Adrenal gland (tissue), 9 donors: ENCODE measurements at regions not wholly inside any gene's neighbourhood (a gene's known extent, or its start where the extent isn't known, plus 50 kb on each side); places are given as distances from the start of the nearest gene placed in this dataset.
"Not testable (repeated sequence)": the region's sequence is repeated elsewhere in the genome, so short reads cannot be mapped to it uniquely, and the experiment has no call there.

Source experiments
- DNase-seq, 7 donors: peaks; one replicate each; pipeline ENCODE4 v3.0.0-alpha.2; 2019 to 2020
- H3K27ac ChIP-seq, 5 donors: fragments of 200-600 bp; sonication (generic) in 4 of 5; 1 replicate in 3 of 5; 2 replicates in 2 of 5; pipeline versions ENCODE4 v1.5.1 to v1.8.0; 2016 to 2020; ENCODE audit warnings: mild to moderate bottlenecking in 1 of 5
- H3K27me3 ChIP-seq: fragments of 200-600 bp; 2 replicates; pipeline ENCODE4 v1.8.0; 2021
- H3K36me3 ChIP-seq, 2 donors: fragments of 200-600 bp; replicated peaks in 1 of 2; 1 replicate in 1 of 2; 2 replicates in 1 of 2; pipeline versions ENCODE4 v1.5.1 to v1.8.0; 2018 to 2022
- H3K4me1 ChIP-seq, 2 donors: fragments of 200-600 bp; replicated peaks in 1 of 2; 1 replicate in 1 of 2; 2 replicates in 1 of 2; pipeline versions ENCODE4 v1.5.1 to v1.8.0; 2018 to 2021
- H3K4me3 ChIP-seq, 4 donors: fragments of 200-600 bp; sonication (generic) in 3 of 4; one replicate each; pipeline ENCODE4 v1.5.1; 2016 to 2018
- H3K9me3 ChIP-seq, 3 donors: fragments of 200-600 bp; sonication (generic) in 1 of 3; replicated peaks in 1 of 3; 1 replicate in 2 of 3; 2 replicates in 1 of 3; pipeline versions ENCODE4 v1.5.1 to v1.8.0; 2016 to 2021
- CTCF ChIP-seq, 6 experiments: fragments of 450-650 bp in 4 of 6; fragments of 200-600 bp in 2 of 6; sonication (generic) in 1 of 6; IDR thresholded peaks; 1 replicate in 5 of 6; 2 replicates in 1 of 6; pipeline versions ENCODE4 v1.5.1 to v1.8.0; 2016 to 2021; ENCODE audit warnings: antibody characterized with exemption in 6 of 6, mild to moderate bottlenecking in 2 of 6, moderate library complexity in 1 of 6
- POLR2A ChIP-seq, 2 donors: fragments of 450-650 bp; IDR thresholded peaks; one replicate each; pipeline ENCODE4 v1.6.1; 2017; ENCODE audit warnings: antibody characterized with exemption in 2 of 2, mild to moderate bottlenecking in 2 of 2, moderate library complexity in 1 of 2
- WGBS, 4 donors: extraction: QIAGEN DNeasy Blood & Tissue Kit in 2 of 4; methylation state at CpG; one replicate each; pipeline versions ENCODE4 v1.1.5 to v1.1.7; 2013 to 2017; 5-methylcytosine and 5-hydroxymethylcytosine counted together
- intact Hi-C, 2 donors: fragments of 100-400 bp; cut with DNase I; formaldehyde crosslinking; loops; one replicate each; pipeline versions ENCODE4 v1.14.1 to v1.15.0; 2022 to 2023
- small RNA-seq, 2 donors: library from RNA; depleted of rRNA; stranded (forward); fragments of <200 nt; gene quantifications; one replicate each; pipeline ENCODE3, GENCODE V24; 2016
- donor health status: healthy with polysubstance abuse.
- donor health status: Bipolar disorder and iron deficiency.
- donor health status: DM: yes; HTN: yes; CAD: no.
- donor health status: DM: no; HTN: no; CAD: no.
- donor health status: DM: no; HTN: no; CAD: no.

GRCh38 chrY:10092342-10092741, 564.7 kb downstream of the TSPY10 start:
- Histone ChIP-seq H3K27me3 (no peaks in the 10 kb centered on the region), H3K27ac (no peak overlapping the region), H3K4me1 (no peaks in the 10 kb centered on the region), H3K4me3 (no peak overlapping the region), H3K36me3 (no peaks in the 10 kb centered on the region), H3K9me3 (no peaks in the 10 kb centered on the region)
- no peak for TF ChIP-seq POLR2A (IDR thresholded peaks at IDR 0.05)
- TF ChIP-seq CTCF (IDR thresholded peaks at IDR 0.05) = no peak
- 51% methylated on average over 10 to 27 of the region's 27 CpGs; no CpG with 5 or more reads in 2 of the 4 donors for WGBS, 4 donors
- intact Hi-C loops = no loop called here
- DNase-seq = peak in 1 of 7 donors; percentile 6

- H3K27me3 ChIP-seq, H3K27ac ChIP-seq, H3K4me3 ChIP-seq, H3K36me3 ChIP-seq, DNase-seq, H3K9me3 ChIP-seq, H3K4me1 ChIP-seq, intact Hi-C loops: not testable (repeated sequence)
- 69 to 77% (median 76%) methylated on average over 1 of the region's 1 CpG for WGBS, 4 donors
Observed at GRCh38 chrY:10106252-10106651, 578.6 kb downstream of the TSPY10 start.

Small RNAs in the stretch of these regions (small RNA-seq; reads per million reads assigned to genes)
- 0 to 0.08 reads per million in 2 donors for gene RNA5SP519
